Endothelial cell of umbilical vein (primary cell): ENCODE measurements at regions not wholly inside any gene's neighbourhood (a gene's known extent, or its start where the extent isn't known, plus 50 kb on each side); places are given as distances from the start of the nearest gene placed in this dataset.

Source experiments
- BruUV-seq: library from RNA; stranded (reverse); fragments of 400-500 nt; replicated peaks from 2 replicates; lab custom pipeline; 2021; lab: Mats Ljungman, UMichigan
- CTCF ChIA-PET: fragments of 300-600, 350-600 bp; sonication (Branson Sonifier 250); formaldehyde crosslinking; loops from one replicate; lab custom pipeline; 2021; ENCODE audit warnings: antibody characterized with exemption, inconsistent platforms; lab: Charles Lee
- POLR2A ChIA-PET: fragments of 300-600, 350-600 bp; sonication (Branson Sonifier 250); formaldehyde crosslinking; loops from one replicate; lab custom pipeline; 2021; ENCODE audit warnings: antibody characterized with exemption, inconsistent platforms; lab: Charles Lee
- DNase-seq: peaks from one replicate; pipeline ENCODE4 v3.0.0-alpha.2; 2011; ENCODE audit warnings: low read depth, low spot score
- FAIRE-seq: peaks from 2 replicates; lab custom pipeline; 2011; peaks lifted over from hg19 to GRCh38; lab: Jason Lieb, UNC
- H2AFZ ChIP-seq: 2 replicates; pipeline ENCODE4 v1.6.0; 2012; ENCODE audit warnings: low read depth, low read length, control low read depth, inconsistent platforms
- H3K27ac ChIP-seq: 2 replicates; pipeline ENCODE4 v1.5.1; 2011; ENCODE audit warnings: low read depth, mild to moderate bottlenecking, control low read depth, low read length, moderate library complexity; ENCODE audit not compliant: insufficient read depth
- H3K27me3 ChIP-seq, 2 experiments: 2 replicates each; pipeline versions ENCODE4 v1.6.0 to v1.6.1; 2011; ENCODE audit warnings: low read length in 2 of 2, mixed read lengths in 1 of 2; ENCODE audit not compliant: control insufficient read depth in 2 of 2, insufficient read depth in 2 of 2
- H3K36me3 ChIP-seq, 2 experiments: 2 replicates in 1 of 2; 3 replicates in 1 of 2; pipeline ENCODE4 v1.5.1; 2011; ENCODE audit warnings: low read length in 2 of 2, mild to moderate bottlenecking in 1 of 2, moderate library complexity in 1 of 2; ENCODE audit not compliant: control insufficient read depth in 2 of 2, insufficient read depth in 2 of 2; ENCODE audit errors: extremely low read depth in 1 of 2
- H3K4me1 ChIP-seq: 3 replicates; pipeline ENCODE4 v1.5.1; 2011; ENCODE audit warnings: mild to moderate bottlenecking, low read length; ENCODE audit not compliant: control insufficient read depth, insufficient read depth; ENCODE audit errors: extremely low read depth
- H3K4me2 ChIP-seq: 2 replicates; pipeline ENCODE4 v1.6.1; 2011; ENCODE audit warnings: low read length, control low read depth, mixed read lengths; ENCODE audit not compliant: insufficient read depth
- H3K4me3 ChIP-seq, 3 experiments: fragments of 200-600 bp in 1 of 3; sonication (generic), shearing (Covaris generic) in 1 of 3; replicated peaks in 1 of 3; 2 replicates each; pipeline ENCODE4 v1.5.1; 2011 to 2016; ENCODE audit warnings: control low read depth in 3 of 3, low read length in 3 of 3, mild to moderate bottlenecking in 2 of 3, inconsistent platforms in 1 of 3, low read depth in 1 of 3, moderate library complexity in 1 of 3; ENCODE audit not compliant: insufficient read depth in 1 of 3
- H3K79me2 ChIP-seq: 2 replicates; pipeline ENCODE4 v1.6.0; 2012; ENCODE audit warnings: low read length, inconsistent platforms; ENCODE audit not compliant: control insufficient read depth, insufficient read depth
- H3K9ac ChIP-seq: replicated peaks from 2 replicates; pipeline ENCODE3; 2011; ENCODE audit warnings: low read length, control low read depth; ENCODE audit not compliant: insufficient read depth; ENCODE audit errors: extremely low read depth
- H3K9me1 ChIP-seq: replicated peaks from 3 replicates; pipeline ENCODE4 v1.6.0; 2011; ENCODE audit warnings: mild to moderate bottlenecking, low read length; ENCODE audit not compliant: control insufficient read depth, insufficient read depth; ENCODE audit errors: extremely low read depth
- H3K9me3 ChIP-seq: replicated peaks from 2 replicates; pipeline ENCODE4 v1.5.1; 2012; ENCODE audit warnings: low read length, inconsistent platforms; ENCODE audit not compliant: control insufficient read depth, insufficient read depth
- H4K20me1 ChIP-seq: replicated peaks from 2 replicates; pipeline ENCODE3; 2011; ENCODE audit warnings: mild to moderate bottlenecking, low read length; ENCODE audit not compliant: control insufficient read depth, insufficient read depth; ENCODE audit errors: extremely low read depth
- CTCF ChIP-seq, 2 donors: IDR thresholded peaks; 1 replicate in 1 of 2; 2 replicates in 1 of 2; pipeline ENCODE4 v1.5.1; 2011; ENCODE audit warnings: low read length in 2 of 2, mild to moderate bottlenecking in 2 of 2, moderate library complexity in 2 of 2, control low read depth in 1 of 2, inconsistent platforms in 1 of 2, low read depth in 1 of 2; ENCODE audit not compliant: insufficient read depth in 1 of 2; ENCODE audit errors: extremely low read depth in 1 of 2
- EZH2 ChIP-seq: IDR thresholded peaks from 2 replicates; pipeline ENCODE4 v1.6.1; 2012; ENCODE audit warnings: borderline replicate concordance, low read depth, mild to moderate bottlenecking, moderate library complexity, low read length, inconsistent platforms; ENCODE audit not compliant: severe bottlenecking
- FOS ChIP-seq: IDR thresholded peaks from 2 replicates; pipeline ENCODE4 v1.6.1; 2011; ENCODE audit warnings: mild to moderate bottlenecking, low read length, moderate library complexity, borderline replicate concordance; ENCODE audit not compliant: insufficient read depth
- GATA2 ChIP-seq: IDR thresholded peaks from 2 replicates; pipeline ENCODE4 v1.7.0; 2011; ENCODE audit warnings: low read depth, mild to moderate bottlenecking, moderate library complexity, mixed read lengths, low read length; ENCODE audit not compliant: insufficient read length, insufficient read depth
- JUN ChIP-seq: IDR thresholded peaks from 2 replicates; pipeline ENCODE4 v1.6.1; 2011; ENCODE audit warnings: borderline replicate concordance, low read depth; ENCODE audit not compliant: insufficient read length, insufficient read depth
- MAX ChIP-seq: IDR thresholded peaks from 2 replicates; pipeline ENCODE4 v1.6.1; 2011; ENCODE audit not compliant: insufficient read depth, insufficient read length
- MYC ChIP-seq: IDR thresholded peaks from one replicate; pipeline ENCODE4 v1.6.1; 2011; ENCODE audit warnings: mild to moderate bottlenecking, low read depth, low read length
- POLR2A ChIP-seq: IDR thresholded peaks from 2 replicates; pipeline ENCODE4 v1.6.1; 2012; ENCODE audit warnings: low read depth, mild to moderate bottlenecking, control low read depth, low read length
- POLR2AphosphoS5 ChIP-seq: IDR thresholded peaks from 2 replicates; pipeline ENCODE4 v1.6.1; 2012; ENCODE audit warnings: low read depth, mild to moderate bottlenecking, control low read depth, low read length, moderate library complexity; ENCODE audit not compliant: insufficient read depth
- dilution Hi-C: fragments of 300-500 bp; cut with MboI; formaldehyde crosslinking; loops from one replicate; pipeline ENCODE4 v1.15.0; 2019; ENCODE audit warnings: low sequenced_read_pairs; ENCODE audit not compliant: extremely low pct_ligation_motif_present
- intact Hi-C: fragments of 100-400 bp; cut with micrococcal nuclease; formaldehyde crosslinking; loops from one replicate; pipeline ENCODE4 v1.10.0; 2022

GRCh38 chr3:84621823-84622222, 337.0 kb upstream of the CADM2 start:
- ChIA-PET POLR2A (no interaction called here), CTCF (no interaction called here)

More at GRCh38 chr3:84621823-84622222, 337.0 kb upstream of the CADM2 start:
- no peak for TF ChIP-seq GATA2
- TF ChIP-seq JUN: no peak
- no peak for TF ChIP-seq POLR2A
- TF ChIP-seq MAX: no peak
- TF ChIP-seq MYC: no peak
- no peak for TF ChIP-seq CTCF (IDR thresholded peaks at IDR 0.05; ENCODE audit: extremely low read depth in 1 of 2, insufficient read depth in 1 of 2, low read depth in 1 of 2, low read length in 2 of 2)
- TF ChIP-seq POLR2AphosphoS5: no peak
- no peak for TF ChIP-seq FOS
- no peak for TF ChIP-seq EZH2
- dilution Hi-C loops: no loop called here
- no TSS peak for BruUV-seq
- no peak for FAIRE-seq
- DNase-seq: no peak
- no peak overlapping the region for H3K4me3 ChIP-seq
- peaks cover 4% of the 10 kb centered on the region for H3K9me3 ChIP-seq
- no peak overlapping the region for H3K9ac ChIP-seq
- H3K36me3 ChIP-seq: no peaks in the 10 kb centered on the region
- H3K4me1 ChIP-seq: no peaks in the 10 kb centered on the region
- no peaks in the 10 kb centered on the region for H3K27me3 ChIP-seq
- intact Hi-C loops: no loop called here
- no peaks in the 10 kb centered on the region for H4K20me1 ChIP-seq
- H2AFZ ChIP-seq: no peak overlapping the region
- H3K9me1 ChIP-seq: no peaks in the 10 kb centered on the region
- H3K79me2 ChIP-seq: no peaks in the 10 kb centered on the region
- H3K4me2 ChIP-seq: no peak overlapping the region
- no peak overlapping the region for H3K27ac ChIP-seq
